ENCODE measurements at regions not wholly inside any gene's neighbourhood (a gene's known extent, or its start where the extent isn't known, plus 50 kb on each side); places are given as distances from the start of the nearest gene placed in this dataset.
"Not testable (repeated sequence)": the region's sequence is repeated elsewhere in the genome, so short reads cannot be mapped to it uniquely, and the experiment has no call there.

DNA sequence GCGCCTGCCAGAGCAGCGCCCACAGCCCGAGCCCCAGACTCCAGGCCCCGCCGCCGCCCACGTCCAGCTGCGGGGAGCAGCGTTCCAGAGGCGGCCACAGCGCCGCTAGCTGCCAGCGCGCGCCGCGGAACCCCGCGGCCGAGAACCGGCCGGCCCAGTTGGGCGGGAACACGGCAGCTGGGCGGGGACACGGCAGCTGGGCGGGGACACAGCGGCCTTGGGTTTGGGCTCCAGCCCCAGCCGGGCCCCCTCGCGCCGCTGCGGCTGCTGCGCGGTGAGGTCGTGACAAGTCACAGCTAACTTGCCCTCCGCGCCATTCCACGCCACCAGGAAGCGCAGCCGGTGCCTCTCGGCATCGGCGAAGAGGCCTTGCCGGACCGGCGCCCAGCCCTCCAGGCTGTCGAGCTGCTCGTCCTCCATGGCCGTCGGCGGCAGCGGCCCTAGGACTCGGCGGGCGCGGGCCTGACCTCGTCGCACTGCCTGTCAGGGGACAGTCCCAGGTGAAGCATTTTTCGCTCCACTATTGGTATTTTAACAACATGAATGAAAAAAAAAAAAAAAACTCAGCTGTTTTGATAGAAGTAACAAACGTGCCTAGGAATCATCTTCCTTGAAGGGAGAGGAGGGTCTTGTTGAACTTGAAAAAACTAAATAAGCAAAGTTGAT is 56.6 kb upstream of the GOLGA8N start:
- H3K4me3 Mint-ChIP-seq, result peak overlapping the region; percentile 38
- not testable (repeated sequence) for H3K27me3 Mint-ChIP-seq (ENCODE audit: low read depth); H3K36me3 Mint-ChIP-seq (ENCODE audit: low read depth); H3K9me3 Mint-ChIP-seq; H3K4me1 Mint-ChIP-seq; H3K27ac Mint-ChIP-seq (ENCODE audit: unreplicated experiment)
- peak; percentile 18 for DNase-seq (ENCODE audit: low read depth, low spot score)

- H3K9me3 Mint-ChIP-seq; H3K4me3 Mint-ChIP-seq; H3K27me3 Mint-ChIP-seq (ENCODE audit: low read depth); H3K27ac Mint-ChIP-seq (ENCODE audit: unreplicated experiment); H3K4me1 Mint-ChIP-seq; H3K36me3 Mint-ChIP-seq (ENCODE audit: low read depth); DNase-seq (ENCODE audit: low read depth, low spot score): not testable (repeated sequence)
Measured at GRCh38 chr15:32536057-32536493, 57.2 kb upstream of the GOLGA8N start.

GRCh38 chr15:32535150-32535898 is 57.9 kb upstream of the GOLGA8N start:
- not testable (repeated sequence) for H3K27me3 Mint-ChIP-seq (ENCODE audit: low read depth); H3K36me3 Mint-ChIP-seq (ENCODE audit: low read depth); H3K9me3 Mint-ChIP-seq

GRCh38 chr15:32522900-32523299 is 67.5 kb upstream of the GOLGA8O start:
- not testable (repeated sequence) for H3K9me3 Mint-ChIP-seq; H3K27me3 Mint-ChIP-seq (ENCODE audit: low read depth); H3K4me3 Mint-ChIP-seq; H3K27ac Mint-ChIP-seq (ENCODE audit: unreplicated experiment); DNase-seq (ENCODE audit: low read depth, low spot score); H3K4me1 Mint-ChIP-seq; H3K36me3 Mint-ChIP-seq (ENCODE audit: low read depth)

More at GRCh38 chr15:32535150-32535898, 57.9 kb upstream of the GOLGA8N start:
- H3K27ac Mint-ChIP-seq (ENCODE audit: unreplicated experiment); DNase-seq (ENCODE audit: low read depth, low spot score); H3K4me3 Mint-ChIP-seq; H3K4me1 Mint-ChIP-seq: not testable (repeated sequence)

DNA sequence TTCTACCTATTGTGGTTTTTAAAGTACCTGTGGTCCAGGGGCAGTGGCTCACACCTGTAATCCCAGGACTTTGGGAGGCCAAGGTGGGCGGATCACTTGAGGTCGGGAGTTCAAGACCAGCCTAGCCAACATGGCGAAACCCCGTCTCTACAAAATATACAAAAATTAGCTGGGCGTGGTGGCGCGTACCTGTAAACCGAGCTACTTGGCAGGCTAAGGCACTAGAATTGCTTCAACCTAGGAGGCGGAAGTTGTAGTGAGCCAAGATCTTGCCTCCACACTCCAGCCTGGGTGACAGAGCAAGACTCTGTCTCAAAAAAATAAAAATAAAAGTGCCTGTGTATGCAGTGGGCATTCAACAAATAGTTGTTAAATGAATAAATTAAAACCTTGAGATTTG is 67.0 kb upstream of the GOLGA8O start:
- not testable (repeated sequence) for H3K36me3 Mint-ChIP-seq (ENCODE audit: low read depth); H3K9me3 Mint-ChIP-seq; H3K27ac Mint-ChIP-seq (ENCODE audit: unreplicated experiment); H3K27me3 Mint-ChIP-seq (ENCODE audit: low read depth); H3K4me1 Mint-ChIP-seq; H3K4me3 Mint-ChIP-seq; DNase-seq (ENCODE audit: low read depth, low spot score)

DNA sequence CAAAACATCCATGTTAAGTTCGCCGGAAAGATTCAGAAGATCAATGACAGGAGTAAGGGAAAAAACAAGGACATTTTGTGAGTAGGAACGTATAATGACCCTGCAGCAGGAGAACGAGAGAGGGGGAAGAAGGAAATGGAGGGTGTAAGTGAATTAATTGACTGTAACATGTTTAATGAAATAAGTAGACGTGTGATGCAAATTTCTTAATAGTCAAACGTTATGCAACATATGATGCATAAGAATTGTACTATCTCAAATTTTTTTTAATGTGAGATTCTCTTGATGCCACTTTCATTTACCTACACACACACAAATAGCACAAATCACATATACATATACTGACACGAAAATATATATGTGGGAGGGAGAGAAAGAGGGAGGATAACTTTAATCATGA is 63.5 kb upstream of the GOLGA8O start:
- not testable (repeated sequence) for H3K4me3 Mint-ChIP-seq; H3K36me3 Mint-ChIP-seq (ENCODE audit: low read depth); H3K9me3 Mint-ChIP-seq; DNase-seq (ENCODE audit: low read depth, low spot score); H3K27me3 Mint-ChIP-seq (ENCODE audit: low read depth); H3K27ac Mint-ChIP-seq (ENCODE audit: unreplicated experiment); H3K4me1 Mint-ChIP-seq

GRCh38 chr15:32518013-32518412 is 62.6 kb upstream of the GOLGA8O start:
- not testable (repeated sequence) for H3K27me3 Mint-ChIP-seq (ENCODE audit: low read depth); H3K27ac Mint-ChIP-seq (ENCODE audit: unreplicated experiment); H3K9me3 Mint-ChIP-seq; H3K4me3 Mint-ChIP-seq; H3K4me1 Mint-ChIP-seq; DNase-seq (ENCODE audit: low read depth, low spot score); H3K36me3 Mint-ChIP-seq (ENCODE audit: low read depth)

GRCh38 chr15:32516954-32517353 is 61.5 kb upstream of the GOLGA8O start:
- H3K9me3 Mint-ChIP-seq; H3K4me1 Mint-ChIP-seq; H3K27ac Mint-ChIP-seq (ENCODE audit: unreplicated experiment); H3K36me3 Mint-ChIP-seq (ENCODE audit: low read depth); DNase-seq (ENCODE audit: low read depth, low spot score); H3K4me3 Mint-ChIP-seq; H3K27me3 Mint-ChIP-seq (ENCODE audit: low read depth): not testable (repeated sequence)

DNA sequence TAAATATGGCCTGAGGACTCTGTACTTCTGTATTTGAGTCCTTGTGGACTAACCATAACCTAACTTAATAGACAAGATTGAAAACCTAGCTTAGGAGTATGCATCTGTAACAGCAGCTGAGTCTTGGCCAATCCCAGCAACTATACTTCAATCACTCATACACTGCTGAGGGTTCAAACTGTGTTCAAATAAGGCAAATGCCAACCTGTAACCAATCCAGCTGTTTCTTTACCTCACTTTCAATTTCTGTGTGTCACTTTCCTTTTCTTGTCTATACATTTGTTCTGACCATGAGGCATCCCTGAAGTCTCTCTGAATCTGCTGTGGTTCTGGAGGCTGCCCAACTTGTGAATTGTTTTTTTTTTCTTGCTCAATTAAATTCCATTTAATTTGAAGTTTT is 57.9 kb upstream of the GOLGA8O start:
- not testable (repeated sequence) for H3K4me1 Mint-ChIP-seq

GRCh38 chr15:32510027-32510426 is 54.6 kb upstream of the GOLGA8O start:
- not testable (repeated sequence) for H3K27ac Mint-ChIP-seq (ENCODE audit: unreplicated experiment)

More for the DNA sequence above, 57.9 kb upstream of the GOLGA8O start:
- not testable (repeated sequence) for H3K27me3 Mint-ChIP-seq (ENCODE audit: low read depth); DNase-seq (ENCODE audit: low read depth, low spot score); H3K27ac Mint-ChIP-seq (ENCODE audit: unreplicated experiment); H3K4me3 Mint-ChIP-seq; H3K9me3 Mint-ChIP-seq; H3K36me3 Mint-ChIP-seq (ENCODE audit: low read depth)

GRCh38 chr15:32508081-32508480 is 52.6 kb upstream of the GOLGA8O start:
- not testable (repeated sequence) for H3K4me3 Mint-ChIP-seq; H3K27ac Mint-ChIP-seq (ENCODE audit: unreplicated experiment); H3K36me3 Mint-ChIP-seq (ENCODE audit: low read depth); DNase-seq (ENCODE audit: low read depth, low spot score); H3K27me3 Mint-ChIP-seq (ENCODE audit: low read depth); H3K4me1 Mint-ChIP-seq; H3K9me3 Mint-ChIP-seq

More at GRCh38 chr15:32510027-32510426, 54.6 kb upstream of the GOLGA8O start:
- DNase-seq (ENCODE audit: low read depth, low spot score); H3K4me3 Mint-ChIP-seq; H3K4me1 Mint-ChIP-seq; H3K36me3 Mint-ChIP-seq (ENCODE audit: low read depth); H3K27me3 Mint-ChIP-seq (ENCODE audit: low read depth); H3K9me3 Mint-ChIP-seq: not testable (repeated sequence)

DNA sequence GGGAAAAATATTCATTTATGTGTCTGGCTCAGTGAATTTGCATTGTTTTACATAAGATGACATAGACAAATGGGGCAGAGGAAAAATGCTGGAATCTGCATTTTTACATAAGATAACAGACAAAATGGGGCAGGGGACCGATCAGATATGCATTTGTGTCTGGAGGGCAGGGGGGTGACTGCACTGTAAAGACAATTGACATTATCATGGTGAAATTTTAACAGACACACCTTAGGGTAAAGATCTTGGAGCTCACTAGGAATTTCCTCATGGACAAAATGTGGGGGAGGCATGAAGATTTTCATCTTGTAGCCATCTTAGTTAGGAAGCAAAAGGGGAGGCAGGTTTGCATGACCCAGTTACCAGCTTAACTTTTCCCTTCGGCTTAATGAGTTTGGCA is 51.4 kb upstream of the GOLGA8O start:
- H3K4me3 Mint-ChIP-seq; DNase-seq (ENCODE audit: low read depth, low spot score); H3K27ac Mint-ChIP-seq (ENCODE audit: unreplicated experiment); H3K36me3 Mint-ChIP-seq (ENCODE audit: low read depth); H3K27me3 Mint-ChIP-seq (ENCODE audit: low read depth); H3K4me1 Mint-ChIP-seq; H3K9me3 Mint-ChIP-seq: not testable (repeated sequence)

GRCh38 chr15:32505633-32506032 is 50.2 kb upstream of the GOLGA8O start:
- not testable (repeated sequence) for H3K36me3 Mint-ChIP-seq (ENCODE audit: low read depth); H3K4me1 Mint-ChIP-seq; DNase-seq (ENCODE audit: low read depth, low spot score); H3K9me3 Mint-ChIP-seq; H3K4me3 Mint-ChIP-seq; H3K27me3 Mint-ChIP-seq (ENCODE audit: low read depth); H3K27ac Mint-ChIP-seq (ENCODE audit: unreplicated experiment)

Data from neural crest cell (in vitro differentiated cells).